ENCODE measurements at regions not wholly inside any gene's neighbourhood (a gene's known extent, or its start where the extent isn't known, plus 50 kb on each side); places are given as distances from the start of the nearest gene placed in this dataset.

GRCh38 chr1:65704318-65704717 is 88.4 kb upstream of the PDE4B start:
- no peak overlapping the region for H3K27ac Mint-ChIP-seq

GRCh38 chr1:65717815-65718454 is 74.8 kb upstream of the PDE4B start:
- no peaks in the 10 kb centered on the region for H3K36me3 Mint-ChIP-seq
- H3K9me3 Mint-ChIP-seq = no peaks in the 10 kb centered on the region
- no peaks in the 10 kb centered on the region for H3K4me1 Mint-ChIP-seq
- no peak for DNase-seq
- H3K27me3 Mint-ChIP-seq = peaks cover 43% of the 10 kb centered on the region
- H3K27ac Mint-ChIP-seq = no peak overlapping the region
- no peak overlapping the region for H3K4me3 Mint-ChIP-seq

More at GRCh38 chr1:65704318-65704717, 88.4 kb upstream of the PDE4B start:
- Mint-ChIP-seq H3K27me3 (peaks cover 46% of the 10 kb centered on the region), H3K4me1 (no peaks in the 10 kb centered on the region), H3K36me3 (no peaks in the 10 kb centered on the region), H3K9me3 (no peaks in the 10 kb centered on the region), H3K4me3 (no peak overlapping the region)
- no peak for DNase-seq

- H3K4me1 Mint-ChIP-seq = no peaks in the 10 kb centered on the region
- no peak for DNase-seq
- no peak overlapping the region for H3K4me3 Mint-ChIP-seq
- H3K27ac Mint-ChIP-seq = no peak overlapping the region
- H3K27me3 Mint-ChIP-seq = peaks cover 44% of the 10 kb centered on the region
- no peaks in the 10 kb centered on the region for H3K9me3 Mint-ChIP-seq
- no peaks in the 10 kb centered on the region for H3K36me3 Mint-ChIP-seq
Measured at GRCh38 chr1:65719391-65719790, 73.3 kb upstream of the PDE4B start.

DNA sequence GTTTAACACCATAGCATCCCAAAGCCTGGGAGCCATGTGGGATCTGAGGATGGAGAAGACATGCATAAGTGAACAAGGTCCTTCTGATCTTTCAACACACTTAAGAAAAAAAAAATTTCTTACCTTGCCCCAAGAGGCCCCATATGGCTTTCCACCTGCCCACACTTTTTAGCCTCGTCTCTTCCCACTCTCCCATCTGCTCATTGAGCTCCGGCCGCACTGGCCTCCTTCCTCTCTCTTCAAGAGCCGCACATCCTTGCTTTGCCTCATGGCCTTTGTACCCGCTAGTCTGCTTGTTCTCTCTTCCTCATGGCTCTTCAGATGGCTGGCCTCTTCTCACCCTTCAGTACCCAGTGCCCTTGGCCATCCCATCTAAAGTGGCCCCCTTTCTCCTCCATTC is 70.2 kb upstream of the PDE4B start:
- H3K27me3 Mint-ChIP-seq = peaks cover 33% of the 10 kb centered on the region
- no peaks in the 10 kb centered on the region for H3K36me3 Mint-ChIP-seq
- H3K4me3 Mint-ChIP-seq = no peak overlapping the region

DNA sequence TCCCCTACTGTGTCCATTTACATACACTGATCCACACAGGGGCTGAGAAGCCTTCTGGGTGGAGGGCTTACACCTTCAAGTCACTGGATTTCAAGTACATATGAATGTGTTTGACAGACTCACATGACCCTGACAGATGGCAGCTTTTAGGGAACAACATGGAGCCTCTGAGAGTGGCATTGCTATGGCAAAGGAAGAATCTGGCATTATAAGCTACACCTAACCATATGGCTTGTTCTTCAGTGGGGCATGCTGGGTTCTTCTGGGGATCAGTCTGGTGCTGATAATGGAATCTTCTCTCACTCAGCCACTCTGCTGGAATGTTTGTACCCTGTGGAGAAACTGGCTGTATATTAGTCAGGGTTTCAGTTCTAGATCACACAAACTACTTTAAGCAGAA is 68.5 kb upstream of the PDE4B start:
- Mint-ChIP-seq H3K27ac (no peak overlapping the region), H3K27me3 (peaks cover 32% of the 10 kb centered on the region), H3K4me3 (no peak overlapping the region), H3K9me3 (no peaks in the 10 kb centered on the region), H3K36me3 (no peaks in the 10 kb centered on the region), H3K4me1 (no peaks in the 10 kb centered on the region)
- no peak for DNase-seq

More for the DNA sequence above, 70.2 kb upstream of the PDE4B start:
- H3K9me3 Mint-ChIP-seq = no peaks in the 10 kb centered on the region
- H3K27ac Mint-ChIP-seq = no peak overlapping the region
- H3K4me1 Mint-ChIP-seq = no peaks in the 10 kb centered on the region
- no peak for DNase-seq

DNA sequence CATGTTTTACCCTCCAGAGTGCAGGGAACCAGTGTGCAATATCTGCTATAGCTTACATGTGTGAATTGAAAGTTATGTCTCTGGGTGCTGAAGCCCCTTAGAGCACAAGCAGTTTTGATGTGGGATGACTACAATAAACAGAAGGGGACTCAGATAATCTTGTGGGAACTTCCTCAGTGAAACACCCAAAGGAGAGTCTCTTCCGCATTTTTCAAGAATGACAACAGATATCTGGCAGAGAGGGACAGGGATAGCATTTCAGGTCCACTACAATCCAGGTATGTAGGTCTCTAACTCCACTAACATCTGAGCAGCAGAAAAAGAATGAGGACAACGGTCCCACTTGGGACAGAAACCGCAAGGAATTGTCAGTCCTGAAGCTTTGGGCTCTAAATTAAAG is 67.6 kb upstream of the PDE4B start:
- Mint-ChIP-seq H3K9me3 (no peaks in the 10 kb centered on the region), H3K36me3 (no peaks in the 10 kb centered on the region), H3K27me3 (peaks cover 28% of the 10 kb centered on the region), H3K4me1 (no peaks in the 10 kb centered on the region), H3K4me3 (no peak overlapping the region), H3K27ac (no peak overlapping the region)
- no peak for DNase-seq

- no peaks in the 10 kb centered on the region for H3K9me3 Mint-ChIP-seq
- no peak for DNase-seq
- no peak overlapping the region for H3K4me3 Mint-ChIP-seq
- H3K27me3 Mint-ChIP-seq = peaks cover 18% of the 10 kb centered on the region
- H3K4me1 Mint-ChIP-seq = no peaks in the 10 kb centered on the region
- H3K27ac Mint-ChIP-seq = no peak overlapping the region
- no peaks in the 10 kb centered on the region for H3K36me3 Mint-ChIP-seq
Measured at GRCh38 chr1:65728504-65728903, 64.2 kb upstream of the PDE4B start.

DNA sequence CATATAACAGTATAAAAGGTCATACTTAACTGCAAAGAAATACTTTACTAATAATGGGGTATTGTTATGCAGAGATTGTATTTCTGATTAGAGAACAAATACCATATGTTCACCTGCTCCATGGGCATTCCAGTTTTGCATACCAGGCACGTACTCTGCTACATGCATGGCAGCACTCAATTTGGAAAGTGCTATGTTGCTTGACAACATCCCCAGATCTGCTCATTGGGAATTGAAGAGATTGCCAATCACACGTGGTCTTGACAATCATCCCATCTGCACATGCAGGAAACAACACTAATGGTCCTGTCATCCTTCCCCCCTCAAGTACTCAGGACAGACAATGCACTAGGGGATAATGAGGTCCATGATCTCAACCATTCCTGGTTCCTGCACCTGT is 63.4 kb upstream of the PDE4B start:
- H3K9me3 Mint-ChIP-seq = no peaks in the 10 kb centered on the region
- DNase-seq = no peak
- H3K4me3 Mint-ChIP-seq = no peak overlapping the region
- no peak overlapping the region for H3K27ac Mint-ChIP-seq
- no peaks in the 10 kb centered on the region for H3K36me3 Mint-ChIP-seq
- H3K27me3 Mint-ChIP-seq = peaks cover 18% of the 10 kb centered on the region
- no peaks in the 10 kb centered on the region for H3K4me1 Mint-ChIP-seq

DNA sequence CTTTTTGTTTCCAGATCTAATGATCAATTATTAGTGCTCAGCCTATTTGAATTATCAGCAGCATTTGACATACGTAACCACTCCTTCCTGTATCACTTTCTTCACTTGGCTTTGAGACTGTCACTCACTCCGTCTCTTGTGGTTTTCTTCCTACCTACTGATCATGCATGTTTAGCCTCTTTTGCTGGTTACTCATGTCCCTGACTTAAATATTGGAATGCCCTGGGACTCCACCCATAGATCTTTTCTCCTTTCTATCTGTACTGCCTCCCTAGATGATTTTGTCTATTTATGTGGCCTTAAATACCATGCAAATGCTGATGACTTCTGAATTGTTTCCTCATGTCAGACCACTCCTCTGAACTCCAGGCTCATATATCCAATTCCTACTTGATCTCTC is 57.7 kb upstream of the PDE4B start:
- Mint-ChIP-seq H3K9me3 (peaks cover 2% of the 10 kb centered on the region), H3K36me3 (no peaks in the 10 kb centered on the region), H3K4me3 (no peak overlapping the region), H3K27ac (no peak overlapping the region), H3K4me1 (no peaks in the 10 kb centered on the region), H3K27me3 (peaks cover 6% of the 10 kb centered on the region)
- DNase-seq = no peak

GRCh38 chr1:65741993-65742392 is 50.7 kb upstream of the PDE4B start:
- no peak for DNase-seq
- Mint-ChIP-seq H3K4me3 (no peak overlapping the region), H3K9me3 (peaks cover 16% of the 10 kb centered on the region), H3K4me1 (no peaks in the 10 kb centered on the region), H3K27me3 (peaks cover 13% of the 10 kb centered on the region), H3K36me3 (no peaks in the 10 kb centered on the region), H3K27ac (no peak overlapping the region)
